Glutamatergic neuron (in vitro differentiated cells): ENCODE measurements at regions not wholly inside any gene's neighbourhood (a gene's known extent, or its start where the extent isn't known, plus 50 kb on each side); places are given as distances from the start of the nearest gene placed in this dataset.
"Not testable (repeated sequence)": the region's sequence is repeated elsewhere in the genome, so short reads cannot be mapped to it uniquely, and the experiment has no call there.

ENCODE experiments used
- DNase-seq: peaks from one replicate; pipeline ENCODE4 v3.0.0; 2022
- H3K27ac Mint-ChIP-seq: one replicate; pipeline ENCODE4 v1.8.0; 2020; ENCODE audit warnings: mild to moderate bottlenecking, mixed read lengths, inconsistent platforms; ENCODE audit not compliant: unreplicated experiment
- H3K27me3 Mint-ChIP-seq: one replicate; pipeline ENCODE4 v1.8.0; 2020; ENCODE audit warnings: mild to moderate bottlenecking, moderate library complexity, mixed read lengths, inconsistent platforms; ENCODE audit not compliant: unreplicated experiment
- H3K36me3 Mint-ChIP-seq: one replicate; pipeline ENCODE4 v1.8.0; 2020; ENCODE audit warnings: mild to moderate bottlenecking, mixed read lengths, inconsistent platforms; ENCODE audit not compliant: unreplicated experiment
- H3K4me1 Mint-ChIP-seq: one replicate; pipeline ENCODE4 v1.8.0; 2020; ENCODE audit warnings: mild to moderate bottlenecking, low read depth, mixed read lengths, inconsistent platforms; ENCODE audit not compliant: unreplicated experiment
- H3K4me3 Mint-ChIP-seq: one replicate; pipeline ENCODE4 v1.8.0; 2020; ENCODE audit warnings: mild to moderate bottlenecking, mixed read lengths, inconsistent platforms; ENCODE audit not compliant: unreplicated experiment
- H3K9me3 Mint-ChIP-seq: one replicate; pipeline ENCODE4 v1.8.0; 2020; ENCODE audit warnings: mild to moderate bottlenecking, moderate library complexity, mixed read lengths, inconsistent platforms; ENCODE audit not compliant: unreplicated experiment
- CTCF ChIP-seq: fragments of 200-600 bp; sonication (generic); IDR thresholded peaks from one replicate; pipeline ENCODE4 v1.5.0; 2021; ENCODE audit not compliant: partially characterized antibody, unreplicated experiment

- Mint-ChIP-seq H3K36me3 (peaks cover 1% of the 10 kb centered on the region), H3K4me3 (no peak overlapping the region), H3K27ac (no peak overlapping the region), H3K27me3 (peaks cover 19% of the 10 kb centered on the region), H3K4me1 (peaks cover 2% of the 10 kb centered on the region), H3K9me3 (peaks cover 5% of the 10 kb centered on the region)
- no peak for TF ChIP-seq CTCF
- DNase-seq = no peak
Observed at GRCh38 chr22:22329792-22330191, 85.2 kb downstream of the VPREB1 start.

- not testable (repeated sequence) for H3K9me3 Mint-ChIP-seq, H3K27ac Mint-ChIP-seq, DNase-seq, H3K36me3 Mint-ChIP-seq, H3K4me1 Mint-ChIP-seq, H3K4me3 Mint-ChIP-seq
- H3K27me3 Mint-ChIP-seq = peaks cover 21% of the 10 kb centered on the region
Observed at GRCh38 chr22:22335640-22336039, 91.1 kb downstream of the VPREB1 start.

GRCh38 chr22:22336333-22336732, 91.7 kb downstream of the VPREB1 start:
- not testable (repeated sequence) for H3K4me1 Mint-ChIP-seq, DNase-seq, H3K36me3 Mint-ChIP-seq, H3K27ac Mint-ChIP-seq, H3K9me3 Mint-ChIP-seq, H3K4me3 Mint-ChIP-seq
- peaks cover 21% of the 10 kb centered on the region for H3K27me3 Mint-ChIP-seq

- H3K27me3 Mint-ChIP-seq = peaks cover 12% of the 10 kb centered on the region
- not testable (repeated sequence) for H3K36me3 Mint-ChIP-seq, H3K4me3 Mint-ChIP-seq, H3K27ac Mint-ChIP-seq, H3K4me1 Mint-ChIP-seq, H3K9me3 Mint-ChIP-seq, DNase-seq
Observed at GRCh38 chr22:22338778-22339177, 94.2 kb downstream of the VPREB1 start.

- Mint-ChIP-seq H3K27me3 (no peaks in the 10 kb centered on the region), H3K4me3 (no peak overlapping the region), H3K9me3 (peaks cover 3% of the 10 kb centered on the region), H3K4me1 (no peaks in the 10 kb centered on the region), H3K27ac (no peak overlapping the region), H3K36me3 (no peaks in the 10 kb centered on the region)
- no peak for DNase-seq
- no peak for TF ChIP-seq CTCF
Observed at GRCh38 chr22:22341736-22342135, 97.2 kb downstream of the VPREB1 start.

- DNase-seq = peak; percentile 56
- peak; percentile 93 for TF ChIP-seq CTCF
- H3K27ac Mint-ChIP-seq = no peak overlapping the region
- no peak overlapping the region for H3K4me3 Mint-ChIP-seq
- H3K9me3 Mint-ChIP-seq = peaks cover 1% of the 10 kb centered on the region
- H3K27me3 Mint-ChIP-seq = peaks cover under 1% of the 10 kb centered on the region
- H3K4me1 Mint-ChIP-seq = no peaks in the 10 kb centered on the region
- H3K36me3 Mint-ChIP-seq = no peaks in the 10 kb centered on the region
Observed at GRCh38 chr22:22342697-22343580, 98.4 kb downstream of the VPREB1 start.
